Sigmoid colon (tissue), 6 donors: ENCODE measurements at regions not wholly inside any gene's neighbourhood (a gene's known extent, or its start where the extent isn't known, plus 50 kb on each side); places are given as distances from the start of the nearest gene placed in this dataset.

ENCODE experiments used
- DNase-seq: peaks from one replicate; pipeline ENCODE4 v3.0.0-alpha.2; 2019
- H3K27ac ChIP-seq, 4 donors: fragments of 200-600 bp; sonication (generic); one replicate each; pipeline ENCODE4 v1.5.1; 2016 to 2019; ENCODE audit warnings: mild to moderate bottlenecking in 1 of 4
- H3K27me3 ChIP-seq, 3 donors: fragments of 200-600 bp; sonication (generic); one replicate each; pipeline ENCODE4 v1.5.1; 2019; ENCODE audit warnings: mild to moderate bottlenecking in 1 of 3
- H3K36me3 ChIP-seq, 4 donors: fragments of 200-600 bp; sonication (generic); one replicate each; pipeline ENCODE4 v1.5.1; 2016 to 2019
- H3K4me1 ChIP-seq, 4 donors: fragments of 200-600 bp; sonication (generic); one replicate each; pipeline ENCODE4 v1.5.1; 2017 to 2019
- H3K4me3 ChIP-seq, 4 donors: fragments of 200-600 bp; sonication (generic); one replicate each; pipeline ENCODE4 v1.5.1; 2017 to 2019; ENCODE audit warnings: mild to moderate bottlenecking in 2 of 4, moderate library complexity in 1 of 4
- H3K9me3 ChIP-seq, 4 donors: fragments of 200-600 bp in 3 of 4; sonication (generic) in 3 of 4; one replicate each; pipeline versions ENCODE4 v1.5.1 to v1.6.1; 2013 to 2019
- EP300 ChIP-seq, 4 donors: sonication (generic); formaldehyde crosslinking; IDR thresholded peaks; one replicate each; pipeline ENCODE4 v1.6.1; 2017; ENCODE audit warnings: antibody characterized with exemption in 4 of 4
- POLR2A ChIP-seq, 2 donors: fragments of 450-650 bp; IDR thresholded peaks; one replicate each; pipeline ENCODE4 v1.6.1; 2016; ENCODE audit warnings: antibody characterized with exemption in 2 of 2, mild to moderate bottlenecking in 2 of 2, moderate library complexity in 2 of 2
- POLR2AphosphoS5 ChIP-seq, 4 donors: sonication (generic); formaldehyde crosslinking; IDR thresholded peaks; one replicate each; pipeline ENCODE4 v1.6.1; 2017; ENCODE audit warnings: antibody characterized with exemption in 4 of 4
- WGBS, 2 donors: extraction: QIAGEN DNeasy Blood & Tissue Kit; methylation state at CpG; one replicate each; pipeline ENCODE4 v1.1.7; 2013; 5-methylcytosine and 5-hydroxymethylcytosine counted together
- intact Hi-C: fragments of 100-400 bp; cut with DNase I; formaldehyde crosslinking; loops from one replicate; pipeline ENCODE4 v1.15.1; 2023
- TF ChIP-seq, protein P1 (sequence below), 4 experiments: fragments of 450-650 bp in 3 of 4; fragments of 200-600 bp in 1 of 4; IDR thresholded peaks; one replicate each; pipeline ENCODE4 v1.5.1; 2016 to 2019; ENCODE audit warnings: antibody characterized with exemption in 4 of 4, mild to moderate bottlenecking in 3 of 4, moderate library complexity in 2 of 4
- donor health status: healthy with polysubstance abuse.
- donor health status: healthy.

DNA sequence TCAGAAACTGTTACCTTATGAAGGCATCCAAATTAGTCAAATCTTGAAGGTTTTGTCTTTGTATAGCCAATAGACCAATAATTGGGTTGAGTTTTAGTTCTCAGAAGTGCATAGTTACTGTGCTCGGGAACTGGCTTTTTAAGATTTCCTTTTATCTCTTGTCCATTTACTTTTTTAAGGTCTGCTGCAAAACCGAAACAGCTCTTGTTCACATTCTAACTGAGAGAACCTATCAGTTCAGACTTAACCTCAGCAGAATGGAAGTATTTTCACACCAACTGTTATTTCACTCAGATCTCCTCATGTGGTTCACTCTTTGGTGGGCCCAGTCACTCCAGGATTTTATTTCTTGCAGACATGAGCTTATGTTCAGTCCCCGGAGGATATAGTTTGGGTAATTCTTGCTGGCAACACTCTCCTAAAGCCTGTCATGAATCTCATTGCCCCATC, 55.5 kb downstream of the TPBG start:
- TF ChIP-seq, protein P1, sequence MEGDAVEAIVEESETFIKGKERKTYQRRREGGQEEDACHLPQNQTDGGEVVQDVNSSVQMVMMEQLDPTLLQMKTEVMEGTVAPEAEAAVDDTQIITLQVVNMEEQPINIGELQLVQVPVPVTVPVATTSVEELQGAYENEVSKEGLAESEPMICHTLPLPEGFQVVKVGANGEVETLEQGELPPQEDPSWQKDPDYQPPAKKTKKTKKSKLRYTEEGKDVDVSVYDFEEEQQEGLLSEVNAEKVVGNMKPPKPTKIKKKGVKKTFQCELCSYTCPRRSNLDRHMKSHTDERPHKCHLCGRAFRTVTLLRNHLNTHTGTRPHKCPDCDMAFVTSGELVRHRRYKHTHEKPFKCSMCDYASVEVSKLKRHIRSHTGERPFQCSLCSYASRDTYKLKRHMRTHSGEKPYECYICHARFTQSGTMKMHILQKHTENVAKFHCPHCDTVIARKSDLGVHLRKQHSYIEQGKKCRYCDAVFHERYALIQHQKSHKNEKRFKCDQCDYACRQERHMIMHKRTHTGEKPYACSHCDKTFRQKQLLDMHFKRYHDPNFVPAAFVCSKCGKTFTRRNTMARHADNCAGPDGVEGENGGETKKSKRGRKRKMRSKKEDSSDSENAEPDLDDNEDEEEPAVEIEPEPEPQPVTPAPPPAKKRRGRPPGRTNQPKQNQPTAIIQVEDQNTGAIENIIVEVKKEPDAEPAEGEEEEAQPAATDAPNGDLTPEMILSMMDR (IDR thresholded peaks at IDR 0.05) = no peak
- TF ChIP-seq EP300 (IDR thresholded peaks at IDR 0.05) (no peak), POLR2AphosphoS5 (IDR thresholded peaks at IDR 0.05) (no peak), POLR2A (IDR thresholded peaks at IDR 0.05) (no peak)
- Histone ChIP-seq H3K27ac (no peak overlapping the region), H3K9me3 (no peaks in the 10 kb centered on the region), H3K27me3 (no peaks in the 10 kb centered on the region), H3K4me1 (no peaks in the 10 kb centered on the region), H3K36me3 (no peaks in the 10 kb centered on the region), H3K4me3 (no peak overlapping the region)
- intact Hi-C loops = no loop called here
- WGBS, 2 donors = 87 to 91% methylated on average over 3 of the region's 3 CpGs
- DNase-seq = no peak

DNA sequence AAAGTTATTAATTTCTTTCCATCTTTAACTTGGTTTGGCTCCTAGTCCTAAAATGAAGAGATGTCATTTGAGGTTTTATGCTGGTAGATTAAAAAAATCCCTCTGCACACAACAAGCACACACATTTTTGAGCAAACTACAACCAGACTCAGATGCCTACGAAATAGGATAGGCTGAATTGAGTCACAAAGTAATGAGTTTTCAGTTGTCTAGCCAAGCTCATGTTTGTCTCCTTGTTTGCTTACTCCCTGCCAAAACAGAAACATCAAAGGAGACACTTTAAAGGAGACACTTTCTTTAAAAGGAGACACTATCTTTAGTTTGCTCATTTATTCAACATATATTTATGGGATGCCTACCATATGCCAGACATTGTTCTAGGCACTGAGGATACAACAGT, 56.2 kb downstream of the TPBG start:
- no peak for DNase-seq
- no peak overlapping the region for H3K27ac ChIP-seq
- H3K36me3 ChIP-seq = no peaks in the 10 kb centered on the region
- 51 to 70% methylated on average over 1 of the region's 1 CpG for WGBS, 2 donors
- H3K27me3 ChIP-seq = no peaks in the 10 kb centered on the region
- H3K9me3 ChIP-seq = no peaks in the 10 kb centered on the region
- H3K4me1 ChIP-seq = no peaks in the 10 kb centered on the region
- intact Hi-C loops = no loop called here
- TF ChIP-seq, protein P1 (IDR thresholded peaks at IDR 0.05) = no peak
- TF ChIP-seq EP300 (IDR thresholded peaks at IDR 0.05) (no peak), POLR2AphosphoS5 (IDR thresholded peaks at IDR 0.05) (no peak), POLR2A (IDR thresholded peaks at IDR 0.05) (no peak)
- H3K4me3 ChIP-seq = no peak overlapping the region

DNA sequence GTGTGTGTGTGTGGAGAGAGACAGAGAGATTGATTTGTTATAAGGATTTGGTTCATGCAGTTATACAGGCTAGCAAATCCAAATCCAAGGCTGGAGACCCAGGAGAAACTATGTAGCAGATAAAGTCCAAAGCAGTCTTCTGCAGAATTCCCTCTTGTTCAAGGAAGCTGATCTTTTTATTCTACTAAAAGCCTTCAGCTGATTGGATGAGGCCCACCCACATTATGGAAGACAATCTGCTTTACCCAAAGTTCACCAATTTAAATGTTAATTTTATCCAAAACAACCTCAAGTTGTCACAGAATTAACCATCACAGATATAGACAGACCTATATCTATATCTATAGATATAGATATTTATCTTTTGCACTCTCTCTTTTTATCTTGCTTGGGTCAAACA, 67.0 kb downstream of the TPBG start:
- TF ChIP-seq POLR2AphosphoS5 (IDR thresholded peaks at IDR 0.05) (no peak), POLR2A (IDR thresholded peaks at IDR 0.05) (no peak)
- TF ChIP-seq, protein P1 (IDR thresholded peaks at IDR 0.05) = no peak

DNA sequence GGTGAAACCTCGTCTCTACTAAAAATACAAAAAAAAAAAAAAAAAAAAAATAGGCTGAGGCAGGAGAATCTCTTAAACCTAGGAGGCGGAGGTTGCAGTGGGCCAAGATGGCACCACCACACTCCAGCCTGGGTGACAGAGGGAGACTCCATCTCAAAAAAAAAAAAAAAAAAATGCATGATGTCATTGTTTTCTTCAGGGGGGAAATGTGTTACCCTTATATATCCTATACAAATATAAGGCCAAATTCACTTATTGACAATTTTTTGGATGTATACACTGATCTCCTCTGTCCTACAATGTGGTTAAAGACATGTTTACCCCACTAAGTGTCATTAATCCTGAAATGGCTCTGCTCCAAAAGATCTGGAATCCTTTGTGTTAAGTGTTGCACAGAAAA, 73.1 kb downstream of the TPBG start:
- no peak for DNase-seq
- 93 to 96% methylated on average over 1 to 2 of the region's 2 CpGs for WGBS, 2 donors
- TF ChIP-seq EP300 (IDR thresholded peaks at IDR 0.05) (no peak), POLR2AphosphoS5 (IDR thresholded peaks at IDR 0.05) (no peak), POLR2A (IDR thresholded peaks at IDR 0.05) (no peak)
- TF ChIP-seq, protein P1 (IDR thresholded peaks at IDR 0.05) = no peak
- intact Hi-C loops = no loop called here
- no peak overlapping the region for H3K27ac ChIP-seq
- no peaks in the 10 kb centered on the region for H3K9me3 ChIP-seq
- H3K27me3 ChIP-seq = no peaks in the 10 kb centered on the region
- H3K36me3 ChIP-seq = no peaks in the 10 kb centered on the region
- no peak overlapping the region for H3K4me3 ChIP-seq
- no peaks in the 10 kb centered on the region for H3K4me1 ChIP-seq

More for the DNA sequence above, 67.0 kb downstream of the TPBG start:
- H3K36me3 ChIP-seq = no peaks in the 10 kb centered on the region
- intact Hi-C loops = no loop called here
- DNase-seq = no peak
- H3K27me3 ChIP-seq = no peaks in the 10 kb centered on the region
- H3K4me1 ChIP-seq = no peaks in the 10 kb centered on the region
- H3K9me3 ChIP-seq = no peaks in the 10 kb centered on the region
- no peak overlapping the region for H3K27ac ChIP-seq
- H3K4me3 ChIP-seq = no peak overlapping the region

DNA sequence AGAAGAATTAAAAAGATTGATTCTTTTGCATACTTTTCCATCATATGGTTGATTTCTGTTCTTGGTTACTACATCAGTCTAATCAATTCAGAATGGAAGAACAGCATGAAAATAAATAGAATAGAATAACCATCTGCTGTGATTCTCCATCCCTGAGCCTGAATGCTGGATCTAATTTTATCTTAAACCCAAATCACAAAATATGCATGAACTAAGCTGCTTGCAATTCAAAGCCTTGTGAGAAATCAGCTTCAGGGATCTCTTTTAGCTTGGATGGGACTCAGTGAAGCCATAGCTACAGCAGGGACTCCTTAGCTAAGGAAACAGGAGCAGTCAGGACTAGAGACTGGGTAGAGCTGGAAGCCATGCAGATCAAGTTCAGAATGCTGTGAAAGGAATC, 74.1 kb downstream of the TPBG start:
- H3K27ac ChIP-seq = no peak overlapping the region
- no peaks in the 10 kb centered on the region for H3K9me3 ChIP-seq
- no peak overlapping the region for H3K4me3 ChIP-seq
- H3K27me3 ChIP-seq = no peaks in the 10 kb centered on the region
- intact Hi-C loops = no loop called here
- H3K4me1 ChIP-seq = no peaks in the 10 kb centered on the region
- TF ChIP-seq EP300 (IDR thresholded peaks at IDR 0.05) (no peak), POLR2AphosphoS5 (IDR thresholded peaks at IDR 0.05) (no peak), POLR2A (IDR thresholded peaks at IDR 0.05) (no peak)
- TF ChIP-seq, protein P1 (IDR thresholded peaks at IDR 0.05) = no peak
- H3K36me3 ChIP-seq = no peaks in the 10 kb centered on the region
- DNase-seq = no peak
